GM21576 (cell line): ENCODE measurements at regions not wholly inside any gene's neighbourhood (a gene's known extent, or its start where the extent isn't known, plus 50 kb on each side); places are given as distances from the start of the nearest gene placed in this dataset.
"Not testable (repeated sequence)": the region's sequence is repeated elsewhere in the genome, so short reads cannot be mapped to it uniquely, and the experiment has no call there.

Source experiments
- ATAC-seq: cut with Tn5 transposase; IDR thresholded peaks from one replicate; pipeline ENCODE4 v1.9.1; 2021; ENCODE audit warnings: mild to moderate bottlenecking, moderate library complexity; ENCODE audit not compliant: unreplicated experiment

DNA sequence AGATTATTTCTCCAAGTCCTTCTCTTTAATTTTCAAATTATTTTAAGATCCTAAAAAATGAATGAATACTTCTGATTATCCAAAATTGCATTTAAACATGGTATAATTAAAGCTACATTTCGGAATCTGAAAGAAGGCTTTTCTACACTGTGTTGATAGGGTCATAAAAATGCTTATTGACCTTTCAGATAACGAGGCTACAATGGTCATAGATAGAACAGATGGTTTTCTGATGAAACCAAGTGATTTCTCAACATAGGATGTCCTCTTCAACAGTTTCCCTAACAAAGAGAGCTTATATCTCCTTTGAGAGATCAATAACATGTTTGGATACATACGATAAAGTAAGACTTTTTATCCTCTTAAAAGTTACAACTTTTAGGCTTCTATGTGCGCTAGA lies 201.1 kb downstream of the PTH2R start:
- ATAC-seq = no peak

DNA sequence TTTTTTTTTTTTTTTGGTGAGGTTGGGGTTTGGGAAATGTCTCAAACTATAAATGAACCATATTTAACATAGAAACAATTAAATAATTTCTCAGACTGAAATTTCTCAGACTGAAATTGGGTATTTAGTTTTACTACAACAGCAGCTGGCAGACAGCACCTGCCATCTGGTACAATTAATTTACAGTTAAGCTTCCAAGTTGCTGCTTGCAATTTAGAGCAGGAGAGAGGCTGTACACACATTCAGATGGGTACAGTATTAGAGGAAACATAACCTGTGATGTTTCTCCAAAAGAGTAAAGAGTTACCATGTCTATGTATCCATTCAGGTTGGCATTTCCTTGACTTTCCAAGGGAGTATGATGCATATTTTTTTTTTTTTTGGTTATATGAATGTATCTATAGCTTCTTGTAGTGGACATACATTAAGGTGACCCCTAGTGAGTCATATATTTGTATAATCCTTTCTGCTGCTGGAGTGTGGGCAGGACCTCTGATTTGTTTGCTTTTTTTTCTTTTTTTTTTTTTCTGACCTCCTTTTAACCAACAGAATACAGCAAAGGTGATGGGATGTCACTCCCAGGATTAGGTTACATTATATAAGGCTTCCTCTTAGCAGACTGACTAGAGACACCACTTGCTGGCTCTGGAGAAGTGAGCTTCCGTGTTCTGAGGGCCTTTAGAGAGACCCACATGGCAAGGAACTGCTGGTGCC lies 201.7 kb downstream of the PTH2R start:
- ATAC-seq = no peak

DNA sequence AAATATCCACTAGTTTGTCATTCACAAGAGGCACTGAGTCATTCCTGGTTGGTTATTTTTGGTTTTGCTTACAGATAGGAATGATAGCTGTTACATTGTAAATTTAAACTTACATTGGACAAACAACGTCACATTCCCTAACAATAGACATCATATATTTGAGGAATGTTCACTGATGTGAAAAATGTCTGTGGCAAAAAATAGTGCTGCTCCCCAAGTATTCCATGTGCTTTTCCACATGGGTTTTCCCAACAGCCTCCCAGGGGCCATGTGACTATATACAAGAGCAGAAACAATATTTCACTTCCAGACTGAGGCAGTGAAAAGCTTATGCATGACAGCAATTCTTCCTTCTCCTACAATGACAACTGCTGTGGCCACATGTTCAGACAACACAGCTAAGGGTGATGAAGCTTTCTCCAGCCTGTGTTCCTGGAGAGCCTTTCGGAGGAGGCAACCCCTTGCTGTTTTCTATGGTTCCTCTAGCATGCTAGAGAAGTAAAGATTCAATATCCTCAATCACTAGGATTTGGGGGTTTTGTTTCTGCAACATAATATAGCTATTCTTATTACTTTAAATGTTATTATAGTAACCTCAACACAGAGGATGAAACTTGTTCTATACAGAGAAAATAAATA lies 202.7 kb downstream of the PTH2R start:
- ATAC-seq = no peak

DNA sequence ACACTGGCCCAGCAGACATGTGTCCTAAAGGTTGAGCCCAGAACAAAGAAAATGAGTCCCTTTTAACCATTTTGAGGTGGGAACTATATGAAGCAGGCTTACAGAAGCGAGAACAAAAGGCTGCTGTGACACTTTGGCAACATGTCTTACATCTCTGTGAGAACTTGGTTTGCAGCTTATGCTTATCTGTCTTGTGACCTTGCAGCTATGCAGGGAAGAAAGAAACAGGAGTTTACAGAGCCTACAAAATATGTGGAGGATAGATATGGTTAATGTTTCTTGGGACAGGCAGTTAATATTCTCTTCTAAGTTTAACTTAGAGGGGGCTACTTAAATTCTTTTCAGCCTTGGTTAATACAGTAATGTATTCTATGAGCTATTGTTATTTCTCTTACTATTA lies 209.1 kb downstream of the PTH2R start:
- not testable (repeated sequence) for ATAC-seq

DNA sequence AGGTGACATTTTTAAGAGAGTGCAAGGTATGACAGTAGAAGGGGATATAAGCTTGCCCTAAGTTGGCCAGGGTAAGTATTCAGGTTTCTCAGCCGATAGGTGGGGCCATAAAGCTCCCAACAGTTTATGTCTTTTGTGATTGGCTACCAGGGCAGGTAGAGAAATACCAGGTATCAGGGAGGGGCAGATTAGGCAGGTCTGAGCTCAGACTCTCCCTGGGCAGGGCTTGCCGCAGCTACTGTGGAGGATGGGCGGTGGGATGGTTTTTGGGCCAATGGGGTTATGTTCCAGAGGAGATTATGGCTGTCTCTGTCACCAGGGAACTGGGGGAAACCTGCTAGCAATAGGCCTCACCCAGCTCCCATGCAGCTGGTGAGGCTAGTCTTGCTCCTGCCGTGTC lies 211.6 kb downstream of the PTH2R start:
- ATAC-seq = no peak

DNA sequence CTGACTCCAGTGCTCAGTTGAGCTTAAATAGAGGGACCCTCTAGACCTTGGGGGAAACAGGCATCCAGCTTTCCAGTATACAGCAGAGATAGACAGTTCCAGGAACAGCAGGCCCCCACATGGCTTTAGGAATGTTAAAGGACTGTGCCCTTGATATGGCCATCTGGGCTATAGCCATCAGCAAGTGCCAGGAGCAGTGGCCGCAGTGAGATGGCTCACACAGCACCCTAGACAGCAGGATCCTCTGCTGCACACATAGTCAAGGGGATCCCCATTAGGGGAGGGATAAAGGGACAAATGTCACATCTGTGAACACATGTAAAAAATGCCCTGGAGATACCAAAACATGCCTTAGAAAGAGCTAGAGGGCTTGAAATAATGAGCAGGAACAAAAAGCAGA lies 213.4 kb downstream of the PTH2R start:
- ATAC-seq = no peak

DNA sequence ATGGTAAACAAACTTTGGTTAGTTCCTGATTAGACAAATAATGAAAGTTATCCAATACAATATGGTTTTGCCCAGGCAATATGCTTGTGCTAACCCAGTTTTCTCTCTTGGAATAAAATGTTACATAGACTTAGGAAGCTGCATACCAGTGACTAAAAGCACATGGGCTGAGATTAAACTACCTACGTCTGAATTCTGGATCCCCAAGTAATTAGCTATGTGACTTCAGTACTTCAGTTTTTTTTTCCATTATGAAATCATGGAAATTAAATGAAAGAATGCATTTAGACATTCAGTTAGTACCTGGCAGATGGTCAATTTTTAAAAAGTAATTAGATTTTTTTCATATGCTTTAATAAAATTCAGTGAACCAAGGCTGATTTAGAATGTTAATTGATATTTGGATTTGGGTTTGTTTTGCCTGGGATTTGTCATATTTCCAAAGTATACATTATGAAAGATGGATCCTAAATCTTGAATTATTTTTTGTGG lies 213.9 kb downstream of the PTH2R start:
- no peak for ATAC-seq

DNA sequence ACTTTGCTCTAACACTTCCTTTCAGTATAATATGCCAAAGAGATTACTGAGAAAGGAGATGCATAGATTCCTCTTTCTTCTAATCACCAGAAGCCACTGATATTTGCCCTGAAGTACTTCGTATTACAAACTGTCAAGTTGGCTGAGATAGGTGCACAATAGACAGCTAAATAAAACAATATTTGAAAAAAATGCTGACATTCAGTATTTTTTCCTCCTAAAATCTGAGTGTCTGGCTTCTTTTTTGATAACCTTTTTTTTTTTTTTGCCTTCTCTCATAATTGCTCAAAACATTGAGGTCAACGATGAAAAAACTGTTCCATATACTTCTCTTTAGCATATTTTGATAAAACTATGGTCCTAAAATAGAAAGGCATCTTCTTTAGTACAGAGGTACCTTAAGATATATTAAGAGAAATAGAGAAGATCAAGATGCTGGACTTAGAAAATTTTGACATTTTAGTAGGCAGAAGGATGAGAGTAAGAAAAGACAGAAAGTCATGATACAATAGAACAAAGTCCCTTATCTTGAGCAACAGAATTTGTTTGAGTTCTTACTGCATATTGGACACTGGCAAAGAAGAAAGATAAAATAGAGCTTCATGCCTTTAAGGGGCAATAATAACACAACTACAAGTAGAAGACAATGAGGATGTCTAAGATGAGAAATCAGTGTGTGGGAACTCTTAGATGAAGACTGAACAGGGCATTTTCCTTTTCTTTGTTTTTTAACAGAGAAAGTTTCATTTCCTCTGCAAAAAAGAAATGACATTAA lies 220.7 kb downstream of the PTH2R start:
- ATAC-seq = no peak

DNA sequence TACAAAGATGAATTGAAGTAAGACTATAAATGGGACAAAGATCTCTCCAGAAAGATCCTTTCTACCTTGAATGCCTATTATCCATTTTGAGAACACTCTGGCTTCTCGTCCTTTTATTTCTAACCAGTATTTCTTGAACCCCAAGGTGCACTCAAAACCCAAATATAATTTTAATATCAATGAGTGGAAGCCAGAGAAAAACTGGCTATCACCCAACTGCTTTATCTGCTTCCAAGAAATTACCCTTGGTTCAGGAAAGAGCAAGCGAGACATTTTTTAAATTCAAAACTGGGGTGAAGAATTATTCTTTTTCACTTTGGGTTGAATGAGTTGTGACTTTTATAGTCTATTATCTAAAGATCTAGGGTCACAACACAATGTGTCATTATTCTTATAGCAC lies 221.3 kb downstream of the PTH2R start:
- ATAC-seq = no peak

DNA sequence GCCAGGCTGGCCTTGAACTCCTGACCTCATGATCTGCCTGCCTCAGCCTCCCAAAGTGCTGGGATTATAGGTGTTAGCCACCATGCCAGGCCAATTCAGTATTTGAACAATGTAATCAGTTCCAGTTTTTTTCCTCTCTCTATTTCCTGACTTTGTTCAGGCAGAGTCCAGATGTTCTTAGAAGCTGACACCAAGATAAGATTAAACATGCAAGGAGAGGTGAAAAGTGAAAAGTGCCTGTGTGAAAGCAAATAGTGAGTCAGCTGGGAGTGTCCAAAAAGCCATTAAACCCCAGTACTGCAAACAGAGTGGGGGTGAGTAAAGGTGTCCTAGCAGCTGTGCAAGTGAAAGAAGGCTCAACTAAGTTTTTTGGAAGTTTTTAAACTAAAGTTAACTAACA lies 231.5 kb downstream of the PTH2R start:
- ATAC-seq = peak; percentile 72

DNA sequence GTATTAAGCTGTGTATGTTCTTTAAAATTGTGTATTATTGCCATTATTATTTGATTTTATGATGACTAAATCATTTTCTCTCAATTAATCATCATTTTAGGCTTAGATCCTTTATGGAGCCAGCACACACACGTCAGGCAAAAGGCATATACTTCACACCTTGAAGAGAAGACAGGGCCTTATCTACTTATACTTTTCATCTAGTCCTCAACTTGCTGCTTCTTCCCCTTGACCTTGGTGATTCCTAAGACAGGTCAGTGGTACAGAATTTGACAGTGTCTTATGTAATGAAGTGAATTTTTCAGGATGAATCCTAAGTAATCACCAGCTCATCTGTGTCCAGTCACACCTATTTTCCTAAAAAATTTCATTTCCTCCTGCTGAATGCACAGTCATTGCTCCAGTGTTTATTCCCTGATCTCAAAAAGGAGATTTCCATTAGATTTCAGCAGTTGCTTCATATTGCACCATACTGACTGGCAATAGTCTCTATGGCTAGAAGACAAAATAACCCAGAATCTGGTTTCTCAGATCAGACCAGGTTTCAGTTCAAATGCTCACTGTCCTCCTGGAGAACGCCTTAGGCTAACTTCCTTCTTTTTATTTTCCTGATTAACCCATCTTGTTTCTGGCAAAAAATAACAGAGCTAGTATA lies 235.7 kb downstream of the PTH2R start:
- ATAC-seq = no peak

DNA sequence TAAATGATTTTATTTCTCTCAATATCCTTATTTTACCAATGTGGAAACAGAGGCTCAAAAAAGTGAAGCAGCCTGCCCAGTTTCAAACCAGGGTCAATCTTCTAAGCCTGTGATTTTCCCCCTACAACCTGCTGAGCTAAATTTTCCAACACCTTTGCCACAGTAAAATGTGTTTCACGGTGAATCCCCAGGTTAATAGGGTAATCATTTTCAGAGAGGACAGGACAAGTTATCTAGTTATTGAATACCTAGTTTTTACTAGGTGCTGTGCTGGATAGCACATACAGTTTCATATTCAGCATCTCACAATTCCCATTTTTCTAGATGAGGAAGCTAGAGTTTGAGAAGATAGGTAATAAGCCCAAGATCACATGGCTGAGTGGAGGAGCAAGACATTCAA lies 236.6 kb downstream of the PTH2R start:
- ATAC-seq = no peak

DNA sequence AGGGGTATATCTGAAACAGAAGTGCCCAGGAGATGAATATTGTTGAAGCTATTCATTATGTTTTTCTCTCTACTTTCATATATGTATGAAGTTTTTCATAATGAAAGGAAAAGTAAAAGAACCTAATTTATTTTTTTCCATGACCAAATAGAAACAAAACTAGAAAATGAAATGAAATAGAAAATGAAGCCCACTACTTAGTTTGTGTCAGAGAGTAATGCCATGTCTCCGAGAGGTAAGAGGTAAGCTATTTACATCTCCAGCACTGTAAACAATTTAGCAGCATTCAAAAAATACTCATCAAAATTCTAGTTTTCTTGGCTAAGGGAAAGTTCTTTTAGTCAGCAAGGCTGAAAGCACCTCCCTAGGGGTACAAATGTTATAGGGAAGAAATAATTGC lies 238.6 kb downstream of the PTH2R start:
- ATAC-seq = no peak

DNA sequence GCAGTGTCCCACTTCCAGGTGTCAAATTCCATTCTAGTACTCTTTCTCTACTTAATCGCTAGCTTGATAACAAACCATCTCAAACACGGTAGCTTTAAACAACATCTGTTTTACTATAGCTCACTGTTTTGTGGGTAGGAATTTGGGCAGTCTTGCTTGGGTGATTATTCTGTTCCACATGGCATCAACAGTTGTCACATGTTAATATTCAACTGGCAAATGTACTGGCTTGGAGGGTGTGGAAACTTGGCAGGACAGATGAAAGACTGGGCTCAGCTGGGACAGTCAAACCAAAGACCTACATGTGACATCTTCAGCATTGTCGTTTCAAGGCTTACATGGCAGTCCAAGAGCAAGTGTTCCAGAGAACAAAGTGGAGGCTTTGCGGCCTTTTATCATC lies 241.8 kb downstream of the PTH2R start:
- ATAC-seq = no peak

DNA sequence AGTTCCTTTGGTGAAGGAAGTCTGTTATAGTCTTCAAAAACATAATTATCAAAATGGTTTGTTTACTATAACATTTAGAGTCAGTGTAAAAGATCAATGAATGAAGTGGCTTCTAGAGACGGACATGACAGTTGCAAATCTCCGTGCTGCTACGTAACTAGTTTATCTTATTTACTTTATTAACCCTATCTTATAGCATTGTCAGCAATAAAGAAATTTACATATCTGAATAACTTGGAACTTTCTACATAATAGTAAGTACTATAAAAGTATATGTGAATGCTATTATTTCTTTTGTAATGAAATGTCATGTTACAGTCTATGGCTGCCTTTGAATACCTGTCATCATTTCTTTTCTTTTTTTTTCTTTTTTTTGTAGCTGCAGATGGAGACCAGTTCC lies 246.8 kb downstream of the PTH2R start:
- no peak for ATAC-seq

DNA sequence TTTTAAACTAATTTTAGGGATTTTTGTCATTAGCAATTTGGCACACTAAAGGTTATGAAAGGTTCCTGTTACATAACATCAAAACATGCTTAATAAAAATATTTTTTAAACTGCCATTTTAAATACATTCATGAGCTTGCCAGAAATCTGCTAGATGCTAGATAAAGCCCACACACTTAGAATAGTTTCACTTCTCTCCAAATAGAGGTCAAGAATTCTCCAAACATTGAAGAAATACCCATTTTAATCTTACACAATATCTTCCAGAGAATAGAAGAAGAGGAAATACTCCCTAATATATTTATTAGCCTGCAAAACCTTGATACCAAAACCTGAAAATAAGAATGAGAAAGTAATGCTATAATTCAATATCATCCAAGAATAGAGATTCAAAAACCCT lies 247.5 kb downstream of the PTH2R start:
- no peak for ATAC-seq

DNA sequence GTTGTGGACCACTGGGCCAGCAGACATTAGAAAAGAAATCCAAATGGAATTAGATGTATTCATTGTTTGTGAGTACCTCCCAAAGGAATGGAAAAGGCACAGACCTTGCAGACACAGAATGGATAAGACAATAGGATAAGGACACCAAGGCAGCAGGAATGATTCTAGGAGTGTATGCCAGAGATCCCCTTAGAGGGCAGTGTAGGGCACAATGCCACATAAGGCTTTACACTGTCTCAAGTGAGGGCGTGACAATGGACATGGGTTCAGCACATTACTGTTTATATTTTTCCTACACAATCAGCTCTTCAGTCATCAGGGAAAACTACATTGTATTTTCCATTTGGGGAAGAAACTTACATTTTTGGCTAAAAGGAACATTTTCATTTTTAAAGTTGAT lies 250.9 kb downstream of the PTH2R start:
- no peak for ATAC-seq

DNA sequence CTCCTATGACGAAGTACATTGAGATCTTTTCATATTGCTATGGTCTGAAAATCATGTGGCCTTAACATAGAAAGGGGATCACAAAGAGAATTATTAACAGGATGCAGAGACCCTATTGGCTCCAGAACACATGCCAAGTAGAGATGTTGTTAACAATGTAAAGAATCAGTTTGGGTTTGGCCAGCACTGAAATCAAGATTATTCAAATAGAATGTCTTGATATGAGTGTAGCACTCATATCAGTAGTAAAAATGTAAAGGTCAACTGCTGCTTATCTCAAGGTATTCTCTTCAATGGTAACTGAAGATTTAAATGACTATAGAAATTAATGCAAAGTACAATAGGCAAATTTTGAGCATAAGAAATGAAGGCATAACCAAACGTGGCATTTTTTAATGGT lies 262.8 kb downstream of the PTH2R start:
- no peak for ATAC-seq

DNA sequence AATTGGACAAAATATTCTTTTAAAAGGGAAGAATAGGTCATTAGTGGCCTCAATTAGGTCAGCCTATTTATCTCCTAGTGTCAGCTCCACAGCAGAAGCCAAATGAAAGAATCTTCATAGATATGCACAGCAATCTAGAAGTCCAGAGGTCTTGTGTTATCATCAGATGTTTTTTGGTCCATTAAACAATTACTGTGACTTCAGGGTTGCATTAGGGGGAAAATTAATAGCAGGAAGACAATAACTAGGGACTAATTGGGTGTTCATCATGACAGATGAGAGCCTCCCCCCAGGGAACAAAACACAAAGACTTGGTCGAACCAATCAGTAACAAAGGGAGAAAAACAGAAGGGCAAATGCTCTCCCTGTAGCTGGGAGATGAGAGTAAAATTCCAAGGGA lies 264.7 kb downstream of the PTH2R start:
- no peak for ATAC-seq

DNA sequence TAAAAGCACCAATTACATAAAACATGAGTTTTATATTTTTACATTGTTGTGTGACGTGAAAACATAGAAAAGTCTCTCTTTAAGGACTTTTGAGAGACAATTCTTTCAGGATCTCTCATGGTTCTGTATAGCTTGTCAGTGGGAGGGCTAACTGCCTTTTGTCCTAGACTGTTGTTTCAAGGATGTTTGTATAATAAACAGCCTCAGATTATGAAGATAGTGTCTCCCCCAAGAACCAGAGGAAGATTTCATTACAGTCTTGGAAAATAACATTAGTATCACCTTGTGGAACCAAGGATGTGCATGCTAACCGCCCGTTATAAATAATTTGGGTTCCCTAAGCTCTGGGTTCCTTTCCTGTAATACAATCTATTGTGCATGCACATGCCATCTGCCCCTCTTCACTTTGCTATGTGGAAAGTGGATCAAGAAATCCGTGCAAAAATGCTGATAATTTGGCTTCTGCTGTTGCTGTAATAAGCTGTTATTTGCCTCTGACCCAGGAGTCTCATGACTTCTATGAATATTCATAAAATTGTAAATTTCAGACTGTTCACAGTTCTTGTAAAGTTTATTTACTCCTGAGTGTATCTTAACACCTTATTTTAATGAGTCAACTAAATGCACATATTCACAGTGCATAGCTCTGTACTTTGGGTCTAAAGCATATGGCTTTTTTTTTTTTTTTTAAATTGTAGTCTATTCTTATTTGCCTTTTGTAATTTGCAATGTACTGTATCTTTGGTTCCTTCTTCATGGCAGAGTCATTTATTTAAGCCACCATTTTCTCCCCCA lies 265.5 kb downstream of the PTH2R start:
- no peak for ATAC-seq

DNA sequence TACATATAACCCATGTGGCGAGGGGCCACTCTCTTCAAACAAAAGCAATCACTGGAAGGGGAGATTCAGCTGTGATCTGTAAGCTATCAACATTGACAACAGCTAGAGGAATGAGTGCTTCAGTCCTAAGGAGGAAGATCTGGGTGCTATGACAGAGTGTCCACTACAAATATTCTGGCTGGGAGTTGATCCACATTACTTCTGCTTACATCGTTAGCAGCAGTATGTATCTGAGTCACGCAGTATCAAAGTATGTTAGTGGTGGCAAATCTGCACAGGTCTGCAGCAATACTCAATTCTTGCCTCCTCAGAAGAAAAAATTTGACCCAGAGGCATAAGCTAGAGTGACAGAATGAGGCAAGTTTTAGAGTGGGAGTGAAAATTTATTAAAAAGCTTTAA lies 267.0 kb downstream of the PTH2R start:
- ATAC-seq = no peak
